Body of pancreas (tissue), 4 donors: ENCODE measurements at regions not wholly inside any gene's neighbourhood (a gene's known extent, or its start where the extent isn't known, plus 50 kb on each side); places are given as distances from the start of the nearest gene placed in this dataset.
"Not testable (repeated sequence)": the region's sequence is repeated elsewhere in the genome, so short reads cannot be mapped to it uniquely, and the experiment has no call there.

ENCODE experiments used
- POLR2A ChIP-seq, 3 donors: fragments of 450-650 bp; IDR thresholded peaks; one replicate each; pipeline ENCODE4 v1.6.1; 2016; ENCODE audit warnings: antibody characterized with exemption in 3 of 3, mild to moderate bottlenecking in 2 of 3
- TF ChIP-seq, protein P1 (sequence below), 7 experiments: fragments of 450-650 bp in 4 of 7; fragments of 200-600 bp in 3 of 7; sonication (generic) in 3 of 7; IDR thresholded peaks; one replicate each; pipeline ENCODE4 v1.5.1; 2016 to 2019; ENCODE audit warnings: antibody characterized with exemption in 7 of 7

DNA sequence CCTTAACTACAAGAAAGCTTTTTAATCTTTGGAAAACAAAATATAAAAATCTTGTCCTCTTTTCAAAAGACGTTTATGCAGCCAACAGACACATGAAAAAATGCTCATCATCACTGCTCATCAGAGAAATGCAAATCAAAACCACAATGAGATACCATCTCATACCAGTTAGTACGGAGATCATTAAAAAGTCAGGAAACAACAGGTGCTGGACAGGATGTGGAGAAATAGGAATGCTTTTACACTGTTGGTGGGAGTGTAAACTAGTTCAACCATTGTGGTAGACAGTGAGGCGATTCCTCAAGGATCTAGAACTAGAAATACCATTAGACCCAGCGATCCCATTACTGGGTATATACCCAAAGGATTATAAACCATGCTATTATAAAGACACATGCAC is 1255.0 kb downstream of the ROBO1 start:
- TF ChIP-seq, protein P1, sequence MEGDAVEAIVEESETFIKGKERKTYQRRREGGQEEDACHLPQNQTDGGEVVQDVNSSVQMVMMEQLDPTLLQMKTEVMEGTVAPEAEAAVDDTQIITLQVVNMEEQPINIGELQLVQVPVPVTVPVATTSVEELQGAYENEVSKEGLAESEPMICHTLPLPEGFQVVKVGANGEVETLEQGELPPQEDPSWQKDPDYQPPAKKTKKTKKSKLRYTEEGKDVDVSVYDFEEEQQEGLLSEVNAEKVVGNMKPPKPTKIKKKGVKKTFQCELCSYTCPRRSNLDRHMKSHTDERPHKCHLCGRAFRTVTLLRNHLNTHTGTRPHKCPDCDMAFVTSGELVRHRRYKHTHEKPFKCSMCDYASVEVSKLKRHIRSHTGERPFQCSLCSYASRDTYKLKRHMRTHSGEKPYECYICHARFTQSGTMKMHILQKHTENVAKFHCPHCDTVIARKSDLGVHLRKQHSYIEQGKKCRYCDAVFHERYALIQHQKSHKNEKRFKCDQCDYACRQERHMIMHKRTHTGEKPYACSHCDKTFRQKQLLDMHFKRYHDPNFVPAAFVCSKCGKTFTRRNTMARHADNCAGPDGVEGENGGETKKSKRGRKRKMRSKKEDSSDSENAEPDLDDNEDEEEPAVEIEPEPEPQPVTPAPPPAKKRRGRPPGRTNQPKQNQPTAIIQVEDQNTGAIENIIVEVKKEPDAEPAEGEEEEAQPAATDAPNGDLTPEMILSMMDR (IDR thresholded peaks at IDR 0.05) = not testable (repeated sequence)
- TF ChIP-seq POLR2A (IDR thresholded peaks at IDR 0.05) = not testable (repeated sequence)
